IMR-90 (cell line): ENCODE measurements at regions not wholly inside any gene's neighbourhood (a gene's known extent, or its start where the extent isn't known, plus 50 kb on each side); places are given as distances from the start of the nearest gene placed in this dataset.

Experiments
- ATAC-seq: fragments of 200-7000 bp; cut with Tn5 transposase; 2 replicates; pipeline ENCODE4 v1.9.1; 2020; ENCODE audit warnings: low read depth, mild to moderate bottlenecking, moderate library complexity
- BruUV-seq: library from RNA; stranded (reverse); fragments of 400-500 nt; replicated peaks from 2 replicates; lab custom pipeline; 2021; lab: Mats Ljungman, UMichigan
- CTCF ChIA-PET: fragments of 300-600 bp; formaldehyde crosslinking; extraction: SDS; loops from one replicate; lab custom pipeline; 2021; ENCODE audit warnings: antibody characterized with exemption; lab: Yijun Ruan, JAX
- POLR2A ChIA-PET: fragments of 300-600 bp; sonication (Branson Sonifier 250); formaldehyde crosslinking; loops from one replicate; lab custom pipeline; 2022; ENCODE audit warnings: antibody characterized with exemption; ENCODE audit not compliant: unreplicated experiment; lab: Charles Lee
- DNase-seq: peaks from one replicate; pipeline ENCODE4 v3.0.0; 2013
- H2AFZ ChIP-seq: replicated peaks from 2 replicates; pipeline ENCODE3; 2013; ENCODE audit warnings: low read length, mild to moderate bottlenecking; ENCODE audit not compliant: poor library complexity
- H2AK5ac ChIP-seq: 2 replicates; pipeline ENCODE4 v1.6.1; 2013; ENCODE audit warnings: low read depth, low read length, inconsistent platforms
- H2AK9ac ChIP-seq: replicated peaks from 2 replicates; pipeline ENCODE3; 2013; ENCODE audit warnings: mild to moderate bottlenecking, low read depth, low read length, moderate library complexity; ENCODE audit not compliant: poor library complexity
- H2BK120ac ChIP-seq: 2 replicates; pipeline ENCODE4 v1.6.1; 2013; ENCODE audit warnings: low read depth, low read length, inconsistent platforms
- H2BK15ac ChIP-seq: 3 replicates; pipeline ENCODE4 v1.6.1; 2013; ENCODE audit warnings: low read depth, low read length, inconsistent platforms
- H2BK20ac ChIP-seq: 2 replicates; pipeline ENCODE4 v1.6.1; 2013; ENCODE audit warnings: low read depth, mild to moderate bottlenecking, inconsistent platforms, low read length, moderate library complexity
- H2BK5ac ChIP-seq: 2 replicates; pipeline ENCODE4 v1.6.1; 2013; ENCODE audit warnings: mild to moderate bottlenecking, low read depth, low read length, inconsistent platforms; ENCODE audit not compliant: poor library complexity, severe bottlenecking
- H3K14ac ChIP-seq: replicated peaks from 2 replicates; pipeline ENCODE4 v1.6.1; 2013; ENCODE audit warnings: low read depth, low read length, inconsistent platforms
- H3K18ac ChIP-seq: 2 replicates; pipeline ENCODE4 v1.6.1; 2013; ENCODE audit warnings: low read depth, low read length, control low read depth
- H3K23ac ChIP-seq: 2 replicates; pipeline ENCODE4 v1.6.1; 2013; ENCODE audit warnings: low read depth, low read length, inconsistent platforms
- H3K27ac ChIP-seq: 2 replicates; pipeline ENCODE4 v1.5.1; 2013; ENCODE audit warnings: mild to moderate bottlenecking, control low read depth, low read length; ENCODE audit not compliant: insufficient read depth
- H3K27me3 ChIP-seq: 2 replicates; pipeline ENCODE4 v1.6.1; 2013; ENCODE audit warnings: low read length; ENCODE audit not compliant: control insufficient read depth, insufficient read depth
- H3K36me3 ChIP-seq: 2 replicates; pipeline ENCODE4 v1.6.1; 2013; ENCODE audit warnings: low read length, mixed read lengths; ENCODE audit not compliant: control insufficient read depth, insufficient read depth
- H3K4ac ChIP-seq: 2 replicates; pipeline ENCODE4 v1.6.1; 2013; ENCODE audit warnings: low read depth, low read length, inconsistent platforms
- H3K4me1 ChIP-seq: 2 replicates; pipeline ENCODE4 v1.6.1; 2013; ENCODE audit warnings: low read length, mixed read lengths; ENCODE audit not compliant: control insufficient read depth, insufficient read depth
- H3K4me2 ChIP-seq: 2 replicates; pipeline ENCODE4 v1.6.1; 2013; ENCODE audit warnings: low read depth, mild to moderate bottlenecking, control low read depth, low read length, moderate library complexity
- H3K4me3 ChIP-seq: 2 replicates; pipeline ENCODE4 v1.5.1; 2013; ENCODE audit warnings: low read depth, mild to moderate bottlenecking, control low read depth, low read length, moderate library complexity; ENCODE audit not compliant: insufficient read depth
- H3K56ac ChIP-seq: 2 replicates; pipeline ENCODE4 v1.6.1; 2013; ENCODE audit warnings: low read length, inconsistent platforms; ENCODE audit not compliant: insufficient read depth; ENCODE audit errors: extremely low read depth
- H3K79me1 ChIP-seq, 2 experiments: 2 replicates each; pipeline ENCODE4 v1.6.1; 2013; ENCODE audit warnings: low read length in 2 of 2, inconsistent platforms in 1 of 2, low read depth in 1 of 2
- H3K9ac ChIP-seq: 2 replicates; pipeline ENCODE4 v1.6.1; 2013; ENCODE audit warnings: low read depth, low read length, control low read depth
- H3K9me1 ChIP-seq: 2 replicates; pipeline ENCODE4 v1.6.1; 2013; ENCODE audit warnings: low read length, inconsistent platforms; ENCODE audit not compliant: insufficient read depth
- H3K9me3 ChIP-seq: 2 replicates; pipeline ENCODE4 v1.6.1; 2013; ENCODE audit warnings: low read length; ENCODE audit not compliant: control insufficient read depth, insufficient read depth
- H4K20me1 ChIP-seq: 2 replicates; pipeline ENCODE4 v1.6.1; 2013; ENCODE audit warnings: low read length, inconsistent platforms; ENCODE audit not compliant: insufficient read depth
- H4K5ac ChIP-seq: 2 replicates; pipeline ENCODE4 v1.6.1; 2013; ENCODE audit warnings: mild to moderate bottlenecking, low read depth, low read length, control low read depth
- H4K8ac ChIP-seq, 2 experiments: 2 replicates each; pipeline ENCODE4 v1.6.1; 2013; ENCODE audit warnings: low read depth in 2 of 2, low read length in 2 of 2, control low read depth in 1 of 2, inconsistent platforms in 1 of 2
- H4K91ac ChIP-seq: 2 replicates; pipeline ENCODE4 v1.6.1; 2013; ENCODE audit warnings: low read depth, low read length, inconsistent platforms; ENCODE audit not compliant: insufficient read depth
- CEBPB ChIP-seq: IDR thresholded peaks from 2 replicates; pipeline ENCODE4 v1.6.1; 2012; ENCODE audit warnings: low read depth, low read length, improper control_type of control experiment
- CHD1 ChIP-seq: IDR thresholded peaks from 2 replicates; pipeline ENCODE4 v1.6.1; 2012; ENCODE audit warnings: low read depth, low read length, improper control_type of control experiment
- FOS ChIP-seq: fragments of 150-350 bp; IDR thresholded peaks from 2 replicates; pipeline ENCODE4 v1.6.1; 2016; ENCODE audit warnings: low read depth, low read length
- MAFK ChIP-seq: IDR thresholded peaks from 2 replicates; pipeline ENCODE4 v1.6.1; 2012; ENCODE audit warnings: low read depth, low read length, improper control_type of control experiment
- MAZ ChIP-seq: IDR thresholded peaks from 2 replicates; pipeline ENCODE4 v1.6.1; 2012; ENCODE audit warnings: low read depth, mild to moderate bottlenecking, low read length, improper control_type of control experiment, moderate library complexity, borderline replicate concordance
- MXI1 ChIP-seq: IDR thresholded peaks from 2 replicates; pipeline ENCODE4 v1.6.1; 2012; ENCODE audit warnings: low read depth, mild to moderate bottlenecking, low read length, moderate library complexity, borderline replicate concordance
- POLR2A ChIP-seq: IDR thresholded peaks from 2 replicates; pipeline ENCODE4 v1.6.1; 2012; ENCODE audit warnings: mild to moderate bottlenecking, low read depth, low read length
- SMC3 ChIP-seq: fragments of 150-350 bp; IDR thresholded peaks from 2 replicates; pipeline ENCODE4 v1.6.1; 2016; ENCODE audit warnings: low read depth, mild to moderate bottlenecking, antibody characterized with exemption, low read length, moderate library complexity
- WGBS, 2 experiments: methylation state at CpG; one replicate each; pipeline versions ENCODE4 v1.1.5 to v1.1.7; 2013; ENCODE audit warnings: missing lambda C conversion rate in 2 of 2; ENCODE audit not compliant: insufficient read length in 1 of 2; ENCODE audit errors: extremely low coverage in 2 of 2; 5-methylcytosine and 5-hydroxymethylcytosine counted together
- dilution Hi-C: fragments of 300-500 bp; cut with HindIII; formaldehyde crosslinking; loops from one replicate; pipeline ENCODE4 v1.14.3; 2018; ENCODE audit warnings: low sequenced_read_pairs; ENCODE audit not compliant: unreplicated experiment
- in situ Hi-C: fragments of 300-500 bp; cut with MboI; formaldehyde crosslinking; loops from 3 replicates; pipeline ENCODE4 v1.14.3; 2019; ENCODE audit warnings: low sequenced_read_pairs, inconsistent platforms, mixed read lengths
- intact Hi-C: fragments of 100-400 bp; cut with micrococcal nuclease; formaldehyde crosslinking; loops from 2 replicates; pipeline ENCODE4 v1.10.0; 2022
- TF ChIP-seq, protein P1 (sequence below): conservative IDR thresholded peaks from 2 replicates; pipeline ENCODE4 v1.5.1; 2012; ENCODE audit warnings: mild to moderate bottlenecking, low read depth, low read length, improper control_type of control experiment
- TF ChIP-seq, protein P2 (sequence below): fragments of 150-350 bp; IDR thresholded peaks from 2 replicates; pipeline ENCODE4 v1.6.1; 2017; ENCODE audit warnings: mild to moderate bottlenecking, antibody characterized with exemption, low read length, low read depth
- TF ChIP-seq, protein P3 (sequence below): fragments of 150-350 bp; IDR thresholded peaks from 2 replicates; pipeline ENCODE4 v1.6.1; 2016; ENCODE audit warnings: low read depth, mild to moderate bottlenecking, low read length, moderate library complexity, borderline replicate concordance

DNA sequence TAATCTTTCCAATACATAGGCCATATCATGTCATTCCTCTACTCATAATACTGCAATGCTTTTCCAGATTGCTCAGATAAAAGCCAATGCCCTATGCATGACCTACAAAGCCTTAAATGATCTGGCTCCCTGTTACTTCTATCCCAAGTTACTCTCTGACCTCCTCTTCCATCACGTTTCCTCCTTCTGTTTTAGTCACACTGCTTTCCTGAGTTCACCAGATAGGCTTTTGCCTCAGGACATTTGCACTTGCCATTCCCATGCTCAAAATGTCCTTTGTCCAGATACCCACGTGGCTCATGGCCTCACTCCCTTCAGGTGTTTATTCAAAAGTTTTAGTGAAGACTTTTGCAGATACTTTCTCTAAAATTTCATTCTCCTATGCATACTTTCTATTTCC is 138.7 kb upstream of the PRICKLE1 start:
- no peak overlapping the region for H4K8ac ChIP-seq
- H3K79me1 ChIP-seq: no peaks in the 10 kb centered on the region
- H3K56ac ChIP-seq: no peak overlapping the region
- intact Hi-C loops (no loop called here), dilution Hi-C loops (no loop called here), in situ Hi-C loops (no loop called here)
- H2BK15ac ChIP-seq: no peak overlapping the region
- H3K4me1 ChIP-seq: peaks cover 5% of the 10 kb centered on the region; the same call in 1 of the 2 replicates
- H2BK5ac ChIP-seq: no peak overlapping the region
- TF ChIP-seq SMC3: no peak
- no peak for TF ChIP-seq POLR2A
- TF ChIP-seq, protein P1, sequence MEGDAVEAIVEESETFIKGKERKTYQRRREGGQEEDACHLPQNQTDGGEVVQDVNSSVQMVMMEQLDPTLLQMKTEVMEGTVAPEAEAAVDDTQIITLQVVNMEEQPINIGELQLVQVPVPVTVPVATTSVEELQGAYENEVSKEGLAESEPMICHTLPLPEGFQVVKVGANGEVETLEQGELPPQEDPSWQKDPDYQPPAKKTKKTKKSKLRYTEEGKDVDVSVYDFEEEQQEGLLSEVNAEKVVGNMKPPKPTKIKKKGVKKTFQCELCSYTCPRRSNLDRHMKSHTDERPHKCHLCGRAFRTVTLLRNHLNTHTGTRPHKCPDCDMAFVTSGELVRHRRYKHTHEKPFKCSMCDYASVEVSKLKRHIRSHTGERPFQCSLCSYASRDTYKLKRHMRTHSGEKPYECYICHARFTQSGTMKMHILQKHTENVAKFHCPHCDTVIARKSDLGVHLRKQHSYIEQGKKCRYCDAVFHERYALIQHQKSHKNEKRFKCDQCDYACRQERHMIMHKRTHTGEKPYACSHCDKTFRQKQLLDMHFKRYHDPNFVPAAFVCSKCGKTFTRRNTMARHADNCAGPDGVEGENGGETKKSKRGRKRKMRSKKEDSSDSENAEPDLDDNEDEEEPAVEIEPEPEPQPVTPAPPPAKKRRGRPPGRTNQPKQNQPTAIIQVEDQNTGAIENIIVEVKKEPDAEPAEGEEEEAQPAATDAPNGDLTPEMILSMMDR: no peak
- TF ChIP-seq CHD1: no peak
- TF ChIP-seq, protein P2, sequence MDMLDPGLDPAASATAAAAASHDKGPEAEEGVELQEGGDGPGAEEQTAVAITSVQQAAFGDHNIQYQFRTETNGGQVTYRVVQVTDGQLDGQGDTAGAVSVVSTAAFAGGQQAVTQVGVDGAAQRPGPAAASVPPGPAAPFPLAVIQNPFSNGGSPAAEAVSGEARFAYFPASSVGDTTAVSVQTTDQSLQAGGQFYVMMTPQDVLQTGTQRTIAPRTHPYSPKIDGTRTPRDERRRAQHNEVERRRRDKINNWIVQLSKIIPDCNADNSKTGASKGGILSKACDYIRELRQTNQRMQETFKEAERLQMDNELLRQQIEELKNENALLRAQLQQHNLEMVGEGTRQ: no peak
- TF ChIP-seq FOS: no peak
- TF ChIP-seq MAFK: no peak
- no peak for TF ChIP-seq MAZ
- TF ChIP-seq, protein P3, sequence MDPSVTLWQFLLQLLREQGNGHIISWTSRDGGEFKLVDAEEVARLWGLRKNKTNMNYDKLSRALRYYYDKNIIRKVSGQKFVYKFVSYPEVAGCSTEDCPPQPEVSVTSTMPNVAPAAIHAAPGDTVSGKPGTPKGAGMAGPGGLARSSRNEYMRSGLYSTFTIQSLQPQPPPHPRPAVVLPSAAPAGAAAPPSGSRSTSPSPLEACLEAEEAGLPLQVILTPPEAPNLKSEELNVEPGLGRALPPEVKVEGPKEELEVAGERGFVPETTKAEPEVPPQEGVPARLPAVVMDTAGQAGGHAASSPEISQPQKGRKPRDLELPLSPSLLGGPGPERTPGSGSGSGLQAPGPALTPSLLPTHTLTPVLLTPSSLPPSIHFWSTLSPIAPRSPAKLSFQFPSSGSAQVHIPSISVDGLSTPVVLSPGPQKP: no peak
- TF ChIP-seq MXI1: no peak
- TF ChIP-seq CEBPB: no peak
- H3K9me1 ChIP-seq: no peaks in the 10 kb centered on the region
- H3K14ac ChIP-seq: no peak overlapping the region
- no peaks in the 10 kb centered on the region for H4K20me1 ChIP-seq
- no TSS peak for BruUV-seq
- ChIA-PET CTCF (no interaction called here), POLR2A (no interaction called here)
- H2AK5ac ChIP-seq: no peak overlapping the region; the same call in 1 of the 2 replicates
- H4K91ac ChIP-seq: no peak overlapping the region
- no peak overlapping the region for H3K4me3 ChIP-seq
- H3K4me2 ChIP-seq: no peak overlapping the region
- 20% methylated on average over 1 of the region's 2 CpGs; no CpG with 5 or more reads in 1 of the 2 experiments for WGBS, 2 experiments
- H3K36me3 ChIP-seq: no peaks in the 10 kb centered on the region
- no peak overlapping the region for H3K9ac ChIP-seq
- ATAC-seq (no peak), DNase-seq (no peak)
- no peak overlapping the region for H4K5ac ChIP-seq
- H3K27ac ChIP-seq: no peak overlapping the region
- H3K9me3 ChIP-seq: peaks cover 14% of the 10 kb centered on the region
- H2AK9ac ChIP-seq: no peak overlapping the region
- no peak overlapping the region for H2AFZ ChIP-seq
- H3K27me3 ChIP-seq: no peaks in the 10 kb centered on the region
- no peak overlapping the region for H3K18ac ChIP-seq
- no peak overlapping the region; the same call in 1 of the 2 replicates for H2BK20ac ChIP-seq
- H3K4ac ChIP-seq: no peak overlapping the region
- H2BK120ac ChIP-seq: no peak overlapping the region
- H3K23ac ChIP-seq: no peak overlapping the region
